Lower leg skin (tissue), 4 donors: ENCODE measurements at regions not wholly inside any gene's neighbourhood (a gene's known extent, or its start where the extent isn't known, plus 50 kb on each side); places are given as distances from the start of the nearest gene placed in this dataset.

Experiments used
- DNase-seq, 2 donors: peaks; one replicate each; pipeline ENCODE4 v3.0.0-alpha.2; 2019; ENCODE audit warnings: low spot score in 2 of 2
- H3K4me3 ChIP-seq: fragments of 200-600 bp; sonication (generic); 2 replicates; pipeline ENCODE4 v1.5.1; 2017; ENCODE audit warnings: mild to moderate bottlenecking, low read depth; ENCODE audit not compliant: poor library complexity, severe bottlenecking
- CTCF ChIP-seq, 3 donors: fragments of 450-650 bp; IDR thresholded peaks; one replicate each; pipeline ENCODE4 v1.5.1; 2016; ENCODE audit warnings: antibody characterized with exemption in 3 of 3, mild to moderate bottlenecking in 3 of 3, moderate library complexity in 2 of 3
- POLR2A ChIP-seq, 2 donors: fragments of 450-650 bp; IDR thresholded peaks; one replicate each; pipeline ENCODE4 v1.6.1; 2016 to 2017; ENCODE audit warnings: antibody characterized with exemption in 2 of 2, mild to moderate bottlenecking in 1 of 2, moderate library complexity in 1 of 2
- WGBS, 2 donors: methylation state at CpG; one replicate each; pipeline ENCODE4 v1.1.5; 2018; 5-methylcytosine and 5-hydroxymethylcytosine counted together
- intact Hi-C: fragments of 100-400 bp; cut with DNase I; formaldehyde crosslinking; loops from one replicate; pipeline ENCODE4 v1.15.0; 2023; ENCODE audit warnings: low total_unique reads

DNA sequence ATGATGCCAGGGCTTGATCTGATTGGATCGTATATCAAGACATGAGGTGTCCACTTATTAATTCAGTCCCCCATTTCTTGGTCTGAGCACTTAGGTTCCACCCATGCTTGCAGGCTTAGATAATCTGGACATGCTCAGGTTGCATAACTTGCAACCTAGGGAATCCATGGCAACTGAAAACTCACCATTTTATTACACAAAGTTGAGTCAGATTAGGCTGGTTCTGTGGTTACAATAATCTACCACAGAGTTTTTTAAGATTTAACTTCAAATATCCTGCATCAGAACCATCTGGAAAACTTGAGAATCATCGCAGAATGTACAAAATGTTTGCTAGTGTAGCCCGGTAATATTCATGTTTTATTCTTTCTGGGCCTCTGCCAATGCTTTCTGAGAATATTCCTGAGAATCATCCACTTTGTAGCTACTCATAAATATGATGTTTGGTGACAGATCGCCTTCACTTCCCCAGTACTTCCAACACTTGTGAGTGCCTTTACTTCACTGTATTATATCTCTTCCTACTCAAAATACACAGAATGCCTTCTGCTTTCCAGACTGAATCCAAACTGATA is 707.2 kb upstream of the ADAMTS5 start:
- intact Hi-C loops, result no loop called here
- DNase-seq, result no peak
- TF ChIP-seq POLR2A (IDR thresholded peaks at IDR 0.05), result no peak
- no peak for TF ChIP-seq CTCF (IDR thresholded peaks at IDR 0.05)
- 39 to 45% methylated on average over 4 of the region's 4 CpGs for WGBS, 2 donors
- no peak overlapping the region for H3K4me3 ChIP-seq

DNA sequence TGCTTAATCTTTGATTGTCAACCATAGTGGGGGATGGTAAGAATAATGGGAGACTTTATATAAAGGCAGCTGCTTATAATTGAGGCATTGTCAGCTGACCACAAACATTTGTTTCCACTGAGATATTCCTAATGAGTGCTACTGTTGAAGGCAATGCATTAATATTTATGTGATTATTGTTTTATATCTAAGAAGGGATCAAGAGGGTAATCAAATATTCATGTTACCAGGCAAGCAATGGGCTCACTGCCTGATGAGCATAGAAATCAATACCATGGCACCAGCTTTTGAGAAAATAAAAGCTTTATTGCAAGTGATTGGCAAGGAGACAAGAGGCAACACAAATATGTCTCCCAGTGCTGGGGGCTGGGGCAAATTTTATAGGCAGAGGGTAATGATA is 706.7 kb upstream of the ADAMTS5 start:
- no peak for TF ChIP-seq POLR2A (IDR thresholded peaks at IDR 0.05)
- no peak for TF ChIP-seq CTCF (IDR thresholded peaks at IDR 0.05)
- intact Hi-C loops, result no loop called here
- no peak overlapping the region for H3K4me3 ChIP-seq
- no peak for DNase-seq

DNA sequence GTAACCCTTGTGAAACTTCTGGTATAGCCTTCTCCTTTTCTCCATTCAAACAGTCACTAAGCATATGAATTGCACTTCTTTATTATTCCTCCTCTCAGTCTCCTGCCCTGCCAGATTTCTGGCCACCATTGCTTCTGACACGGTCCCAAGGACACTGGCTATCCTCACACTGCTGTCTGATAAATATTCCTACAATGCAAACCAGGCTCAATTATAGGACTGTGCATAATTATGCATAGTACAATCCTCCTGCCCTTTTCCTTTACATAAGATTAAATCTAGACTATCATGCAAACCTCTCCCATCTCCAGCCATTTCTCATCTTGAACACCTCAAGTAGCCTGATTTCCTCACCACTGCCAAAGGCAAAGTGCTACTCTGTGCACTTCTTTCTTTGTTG is 704.3 kb upstream of the ADAMTS5 start:
- 55 to 79% methylated on average over 1 of the region's 1 CpG for WGBS, 2 donors
- TF ChIP-seq POLR2A (IDR thresholded peaks at IDR 0.05) (no peak), CTCF (IDR thresholded peaks at IDR 0.05) (no peak)
- intact Hi-C loops, result no loop called here
- no peak for DNase-seq
- H3K4me3 ChIP-seq, result no peak overlapping the region

DNA sequence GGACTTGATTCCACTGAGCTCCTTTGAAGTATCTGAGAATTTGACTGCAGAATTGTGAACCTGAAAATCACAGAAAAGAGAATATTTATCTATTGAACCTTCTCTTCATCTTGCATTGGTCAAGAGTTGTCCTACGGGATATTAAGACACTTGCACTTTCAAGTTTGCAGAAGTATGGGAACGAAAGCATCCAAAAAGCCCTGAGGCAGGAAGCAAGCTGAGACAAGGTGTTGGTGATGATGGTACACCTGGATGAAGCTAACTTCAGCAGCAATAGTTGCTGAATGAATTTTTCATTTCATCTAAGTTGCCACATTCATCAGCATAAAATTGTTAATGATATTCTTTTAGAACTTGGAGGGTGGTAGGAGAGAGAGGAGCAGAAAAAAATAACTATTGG is 686.6 kb upstream of the ADAMTS5 start:
- 43 to 56% methylated on average over 2 of the region's 2 CpGs for WGBS, 2 donors
- intact Hi-C loops, result no loop called here

GRCh38 chr21:27649762-27650161 is 682.9 kb upstream of the ADAMTS5 start:
- TF ChIP-seq CTCF (IDR thresholded peaks at IDR 0.05), result no peak
- TF ChIP-seq POLR2A (IDR thresholded peaks at IDR 0.05), result no peak
- intact Hi-C loops, result no loop called here
- no peak overlapping the region for H3K4me3 ChIP-seq
- DNase-seq, result no peak
- 84% methylated on average over 3 of the region's 3 CpGs for WGBS, 2 donors

More for the DNA sequence above, 686.6 kb upstream of the ADAMTS5 start:
- DNase-seq, result no peak
- TF ChIP-seq CTCF (IDR thresholded peaks at IDR 0.05), result no peak
- no peak for TF ChIP-seq POLR2A (IDR thresholded peaks at IDR 0.05)
- H3K4me3 ChIP-seq, result no peak overlapping the region

DNA sequence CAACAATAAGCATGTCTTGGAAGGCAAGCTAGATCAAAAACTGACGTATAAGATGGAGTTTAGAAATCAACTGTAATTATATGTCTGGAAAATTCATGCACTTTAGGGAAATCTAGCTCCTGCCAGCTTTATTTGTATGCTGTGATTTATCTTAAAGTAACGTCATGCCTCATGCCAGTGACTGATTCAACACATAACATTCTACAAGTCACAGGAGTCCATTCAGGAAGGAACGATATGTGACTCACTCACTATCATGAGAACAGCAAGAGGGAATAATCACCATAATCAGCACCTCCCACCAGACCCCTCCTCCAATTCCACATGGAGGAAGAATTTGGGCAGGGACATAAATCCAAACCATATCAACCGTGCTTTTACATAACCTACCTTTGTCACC is 682.4 kb upstream of the ADAMTS5 start:
- DNase-seq, result no peak
- intact Hi-C loops, result no loop called here
- no peak overlapping the region for H3K4me3 ChIP-seq
- TF ChIP-seq CTCF (IDR thresholded peaks at IDR 0.05) (no peak), POLR2A (IDR thresholded peaks at IDR 0.05) (no peak)
- WGBS, 2 donors, result 57 to 62% methylated on average over 4 of the region's 4 CpGs
